ENCODE measurements at regions not wholly inside any gene's neighbourhood (a gene's known extent, or its start where the extent isn't known, plus 50 kb on each side); places are given as distances from the start of the nearest gene placed in this dataset.

DNA sequence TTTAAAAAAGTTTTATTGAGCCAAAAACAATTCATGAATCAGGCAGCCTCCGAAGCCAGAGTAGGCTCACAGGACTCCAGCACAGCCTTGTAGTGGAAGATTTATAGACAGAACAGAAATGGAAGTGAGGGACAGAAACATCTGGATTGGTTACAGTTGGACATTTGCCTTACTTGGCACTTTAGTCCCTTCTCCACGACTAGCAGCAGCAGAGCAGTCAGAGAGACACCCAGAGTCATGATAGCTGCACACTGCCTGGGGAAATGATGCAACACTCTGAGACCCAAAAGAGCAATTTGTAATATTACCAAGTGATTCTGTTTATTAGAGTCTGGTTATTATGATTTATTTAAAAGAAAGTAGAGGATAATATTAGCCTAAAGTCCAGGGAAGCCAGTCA, 72.2 kb upstream of the KRTAP11-1 start:
- TF ChIP-seq, protein P1, sequence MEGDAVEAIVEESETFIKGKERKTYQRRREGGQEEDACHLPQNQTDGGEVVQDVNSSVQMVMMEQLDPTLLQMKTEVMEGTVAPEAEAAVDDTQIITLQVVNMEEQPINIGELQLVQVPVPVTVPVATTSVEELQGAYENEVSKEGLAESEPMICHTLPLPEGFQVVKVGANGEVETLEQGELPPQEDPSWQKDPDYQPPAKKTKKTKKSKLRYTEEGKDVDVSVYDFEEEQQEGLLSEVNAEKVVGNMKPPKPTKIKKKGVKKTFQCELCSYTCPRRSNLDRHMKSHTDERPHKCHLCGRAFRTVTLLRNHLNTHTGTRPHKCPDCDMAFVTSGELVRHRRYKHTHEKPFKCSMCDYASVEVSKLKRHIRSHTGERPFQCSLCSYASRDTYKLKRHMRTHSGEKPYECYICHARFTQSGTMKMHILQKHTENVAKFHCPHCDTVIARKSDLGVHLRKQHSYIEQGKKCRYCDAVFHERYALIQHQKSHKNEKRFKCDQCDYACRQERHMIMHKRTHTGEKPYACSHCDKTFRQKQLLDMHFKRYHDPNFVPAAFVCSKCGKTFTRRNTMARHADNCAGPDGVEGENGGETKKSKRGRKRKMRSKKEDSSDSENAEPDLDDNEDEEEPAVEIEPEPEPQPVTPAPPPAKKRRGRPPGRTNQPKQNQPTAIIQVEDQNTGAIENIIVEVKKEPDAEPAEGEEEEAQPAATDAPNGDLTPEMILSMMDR (conservative IDR thresholded peaks at IDR 0.05; ENCODE audit: low read length) = no peak
- TF ChIP-seq EZH2phosphoT487 (IDR thresholded peaks at IDR 0.05; ENCODE audit: borderline replicate concordance) = no peak
